Spleen (tissue), 7 donors: ENCODE measurements at regions not wholly inside any gene's neighbourhood (a gene's known extent, or its start where the extent isn't known, plus 50 kb on each side); places are given as distances from the start of the nearest gene placed in this dataset.

Source experiments
- POLR2A ChIP-seq, 3 donors: fragments of 450-650 bp; IDR thresholded peaks; one replicate each; pipeline ENCODE4 v1.5.1; 2017; ENCODE audit warnings: antibody characterized with exemption in 3 of 3, mild to moderate bottlenecking in 1 of 3
- POLR2AphosphoS5 ChIP-seq, 3 donors: sonication (generic); formaldehyde crosslinking; IDR thresholded peaks; one replicate each; pipeline ENCODE4 v1.5.1; 2017; ENCODE audit warnings: antibody characterized with exemption in 3 of 3
- TF ChIP-seq, protein P1 (sequence below), 11 experiments: fragments of 200-600 bp in 7 of 11; fragments of 450-650 bp in 4 of 11; sonication (generic) in 4 of 11; IDR thresholded peaks in 8 of 11; conservative IDR thresholded peaks in 3 of 11; 1 replicate in 7 of 11; 2 replicates in 4 of 11; pipeline versions ENCODE4 v1.4.0 to v1.8.0; 2016 to 2021; ENCODE audit warnings: antibody characterized with exemption in 11 of 11, inconsistent platforms in 4 of 11, mild to moderate bottlenecking in 1 of 11
- donor health status: DM: no; HTN: no; CAD: no; lungs with moderate emphysema.
- donor health status: DM: no; HTN: no; CAD: no.
- donor health status: DM: no; HTN: no; CAD: no.

- no peak for TF ChIP-seq POLR2AphosphoS5 (IDR thresholded peaks at IDR 0.05)
- no peak for TF ChIP-seq POLR2A (IDR thresholded peaks at IDR 0.05)
- TF ChIP-seq, protein P1, sequence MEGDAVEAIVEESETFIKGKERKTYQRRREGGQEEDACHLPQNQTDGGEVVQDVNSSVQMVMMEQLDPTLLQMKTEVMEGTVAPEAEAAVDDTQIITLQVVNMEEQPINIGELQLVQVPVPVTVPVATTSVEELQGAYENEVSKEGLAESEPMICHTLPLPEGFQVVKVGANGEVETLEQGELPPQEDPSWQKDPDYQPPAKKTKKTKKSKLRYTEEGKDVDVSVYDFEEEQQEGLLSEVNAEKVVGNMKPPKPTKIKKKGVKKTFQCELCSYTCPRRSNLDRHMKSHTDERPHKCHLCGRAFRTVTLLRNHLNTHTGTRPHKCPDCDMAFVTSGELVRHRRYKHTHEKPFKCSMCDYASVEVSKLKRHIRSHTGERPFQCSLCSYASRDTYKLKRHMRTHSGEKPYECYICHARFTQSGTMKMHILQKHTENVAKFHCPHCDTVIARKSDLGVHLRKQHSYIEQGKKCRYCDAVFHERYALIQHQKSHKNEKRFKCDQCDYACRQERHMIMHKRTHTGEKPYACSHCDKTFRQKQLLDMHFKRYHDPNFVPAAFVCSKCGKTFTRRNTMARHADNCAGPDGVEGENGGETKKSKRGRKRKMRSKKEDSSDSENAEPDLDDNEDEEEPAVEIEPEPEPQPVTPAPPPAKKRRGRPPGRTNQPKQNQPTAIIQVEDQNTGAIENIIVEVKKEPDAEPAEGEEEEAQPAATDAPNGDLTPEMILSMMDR (IDR thresholded peaks at IDR 0.05 in 8 of 11, conservative IDR thresholded peaks at IDR 0.05 in 3 of 11): no peak
Observed at GRCh38 chr13:59422646-59423045, 741.1 kb downstream of the DIAPH3 start.
